ENCODE measurements at regions not wholly inside any gene's neighbourhood (a gene's known extent, or its start where the extent isn't known, plus 50 kb on each side); places are given as distances from the start of the nearest gene placed in this dataset.

DNA sequence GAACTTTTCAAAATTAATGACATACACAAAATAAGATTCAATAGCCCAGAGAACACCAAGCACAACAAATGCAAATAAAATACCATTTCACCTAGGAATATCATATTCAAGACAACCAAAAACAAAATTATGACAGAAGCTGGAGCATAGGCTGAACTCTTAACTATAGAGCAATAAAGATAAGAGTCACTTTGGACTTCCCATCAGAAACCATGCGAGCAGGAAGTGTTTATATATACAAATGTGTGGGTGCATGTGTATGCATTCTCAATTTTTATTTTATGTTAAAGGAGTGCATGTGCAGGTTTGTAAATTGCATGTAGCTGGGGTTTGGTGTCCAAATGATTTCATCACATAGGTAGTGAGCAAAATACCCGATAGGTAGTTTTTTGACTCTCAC lies 291.6 kb downstream of the ARAP2 start:
- H3K27me3 ChIP-seq, result no peaks in the 10 kb centered on the region
- DNase-seq, result no peak
- 81 to 88% (median 84%) methylated on average over 2 of the region's 2 CpGs for WGBS, 4 donors
- intact Hi-C loops (cut with DNase I), result no loop called here
- H3K4me1 ChIP-seq (replicated peaks in 1 of 2), result no peaks in the 10 kb centered on the region
- no peaks in the 10 kb centered on the region for H3K9me3 ChIP-seq (replicated peaks in 1 of 3)
- H3K4me3 ChIP-seq, result no peak overlapping the region
- TF ChIP-seq POLR2A (IDR thresholded peaks at IDR 0.05), result no peak
- TF ChIP-seq, protein P1, sequence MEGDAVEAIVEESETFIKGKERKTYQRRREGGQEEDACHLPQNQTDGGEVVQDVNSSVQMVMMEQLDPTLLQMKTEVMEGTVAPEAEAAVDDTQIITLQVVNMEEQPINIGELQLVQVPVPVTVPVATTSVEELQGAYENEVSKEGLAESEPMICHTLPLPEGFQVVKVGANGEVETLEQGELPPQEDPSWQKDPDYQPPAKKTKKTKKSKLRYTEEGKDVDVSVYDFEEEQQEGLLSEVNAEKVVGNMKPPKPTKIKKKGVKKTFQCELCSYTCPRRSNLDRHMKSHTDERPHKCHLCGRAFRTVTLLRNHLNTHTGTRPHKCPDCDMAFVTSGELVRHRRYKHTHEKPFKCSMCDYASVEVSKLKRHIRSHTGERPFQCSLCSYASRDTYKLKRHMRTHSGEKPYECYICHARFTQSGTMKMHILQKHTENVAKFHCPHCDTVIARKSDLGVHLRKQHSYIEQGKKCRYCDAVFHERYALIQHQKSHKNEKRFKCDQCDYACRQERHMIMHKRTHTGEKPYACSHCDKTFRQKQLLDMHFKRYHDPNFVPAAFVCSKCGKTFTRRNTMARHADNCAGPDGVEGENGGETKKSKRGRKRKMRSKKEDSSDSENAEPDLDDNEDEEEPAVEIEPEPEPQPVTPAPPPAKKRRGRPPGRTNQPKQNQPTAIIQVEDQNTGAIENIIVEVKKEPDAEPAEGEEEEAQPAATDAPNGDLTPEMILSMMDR (IDR thresholded peaks at IDR 0.05), result no peak
- H3K36me3 ChIP-seq (replicated peaks in 1 of 2), result no peaks in the 10 kb centered on the region
- no peak overlapping the region for H3K27ac ChIP-seq

DNA sequence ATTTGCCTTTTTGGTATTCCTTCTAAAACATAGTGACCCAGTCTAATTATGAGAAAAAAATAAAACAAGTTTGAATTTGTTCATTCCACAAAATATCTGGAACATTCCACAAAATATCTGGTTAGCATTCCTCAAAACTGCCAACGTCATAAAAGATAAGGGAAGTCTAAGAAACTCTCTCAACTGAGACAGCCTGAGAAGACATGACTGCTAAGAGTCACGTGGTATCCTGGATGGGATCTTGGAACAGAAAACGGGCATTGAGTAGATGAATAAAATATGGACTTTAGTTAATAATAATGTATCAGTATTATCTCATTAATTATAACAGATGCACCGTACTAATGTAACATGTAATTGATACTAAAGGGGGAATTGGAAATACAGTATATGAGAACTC lies 280.9 kb downstream of the ARAP2 start:
- intact Hi-C loops (cut with DNase I), result no loop called here
- no peak overlapping the region for H3K27ac ChIP-seq
- TF ChIP-seq POLR2A (IDR thresholded peaks at IDR 0.05), result no peak
- TF ChIP-seq, protein P1 (IDR thresholded peaks at IDR 0.05), result no peak
- H3K4me1 ChIP-seq (replicated peaks in 1 of 2), result no peaks in the 10 kb centered on the region
- H3K36me3 ChIP-seq (replicated peaks in 1 of 2), result no peaks in the 10 kb centered on the region
- no peaks in the 10 kb centered on the region for H3K9me3 ChIP-seq (replicated peaks in 1 of 3)
- H3K4me3 ChIP-seq, result no peak overlapping the region
- no peaks in the 10 kb centered on the region for H3K27me3 ChIP-seq
- 66 to 74% (median 69%) methylated on average over 4 of the region's 4 CpGs for WGBS, 4 donors
- DNase-seq, result no peak

DNA sequence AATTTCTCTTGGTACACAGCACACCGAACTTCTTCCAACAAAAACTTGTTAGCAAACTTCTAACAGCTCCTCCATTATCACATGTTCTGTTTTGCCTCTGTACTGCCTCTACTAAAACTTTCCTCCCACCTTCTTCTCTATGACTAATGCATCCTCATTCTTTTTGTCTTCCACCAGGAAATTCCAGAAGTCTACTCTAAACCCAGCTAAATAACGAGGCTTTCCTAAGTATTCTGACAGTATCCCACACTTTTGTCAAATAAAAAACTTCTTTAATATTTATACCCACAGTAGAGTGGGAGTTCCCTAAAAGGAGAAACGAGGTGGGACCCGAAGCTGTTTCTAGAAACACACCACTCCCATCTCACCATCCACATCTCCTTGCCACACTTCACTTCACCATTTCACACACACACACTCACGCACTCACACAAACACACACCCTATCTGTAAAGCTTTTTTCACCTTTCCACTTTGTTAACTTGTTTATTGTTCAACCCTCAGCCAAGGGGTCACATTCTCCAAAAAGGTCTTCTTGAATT lies 280.3 kb downstream of the ARAP2 start:
- no peaks in the 10 kb centered on the region for H3K36me3 ChIP-seq (replicated peaks in 1 of 2)
- DNase-seq, result no peak
- no peak overlapping the region for H3K27ac ChIP-seq
- 63 to 73% (median 65%) methylated on average over 5 of the region's 5 CpGs for WGBS, 4 donors
- intact Hi-C loops (cut with DNase I), result no loop called here
- H3K9me3 ChIP-seq (replicated peaks in 1 of 3), result no peaks in the 10 kb centered on the region
- H3K4me1 ChIP-seq (replicated peaks in 1 of 2), result no peaks in the 10 kb centered on the region
- TF ChIP-seq, protein P1 (IDR thresholded peaks at IDR 0.05), result no peak
- no peak for TF ChIP-seq POLR2A (IDR thresholded peaks at IDR 0.05)
- H3K27me3 ChIP-seq, result no peaks in the 10 kb centered on the region
- no peak overlapping the region for H3K4me3 ChIP-seq

DNA sequence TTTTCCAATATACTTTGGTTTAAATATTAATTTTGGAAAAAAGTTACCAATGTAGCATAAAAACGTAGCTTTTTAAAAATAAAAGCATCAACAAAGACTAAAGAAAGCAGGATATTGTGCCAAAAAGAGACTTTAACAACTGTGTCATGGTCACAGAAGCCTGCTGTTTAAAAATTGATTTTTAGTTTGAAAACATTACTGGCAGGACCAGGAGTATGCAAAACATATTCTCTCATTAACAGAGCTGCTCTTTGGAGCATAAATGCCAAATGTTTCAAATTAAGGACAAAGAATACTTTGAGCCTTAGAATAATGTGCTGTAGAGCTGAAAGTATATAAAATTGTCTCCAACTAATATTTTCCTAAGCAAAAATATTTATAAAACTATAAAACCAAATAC lies 279.0 kb downstream of the ARAP2 start:
- no peak for DNase-seq
- H3K9me3 ChIP-seq (replicated peaks in 1 of 3), result no peaks in the 10 kb centered on the region
- TF ChIP-seq POLR2A (IDR thresholded peaks at IDR 0.05), result no peak
- TF ChIP-seq, protein P1 (IDR thresholded peaks at IDR 0.05), result no peak
- 27 to 42% (median 33%) methylated on average over 1 of the region's 1 CpG for WGBS, 4 donors
- no peaks in the 10 kb centered on the region for H3K27me3 ChIP-seq
- no peak overlapping the region for H3K4me3 ChIP-seq
- intact Hi-C loops (cut with DNase I), result no loop called here
- H3K36me3 ChIP-seq (replicated peaks in 1 of 2), result no peaks in the 10 kb centered on the region
- no peaks in the 10 kb centered on the region for H3K4me1 ChIP-seq (replicated peaks in 1 of 2)
- H3K27ac ChIP-seq, result no peak overlapping the region

Measured in adrenal gland (tissue), 9 donors.